NCI-H345 treated with DMSO at 0.1 percent for 48 hours (cell line): ENCODE measurements at regions not wholly inside any gene's neighbourhood (a gene's known extent, or its start where the extent isn't known, plus 50 kb on each side); places are given as distances from the start of the nearest gene placed in this dataset.
"Not testable (repeated sequence)": the region's sequence is repeated elsewhere in the genome, so short reads cannot be mapped to it uniquely, and the experiment has no call there.

Experiments
- DNase-seq: peaks from one replicate; lab custom pipeline; 2025; ENCODE audit not compliant: unreplicated experiment; lab: John Stamatoyannopoulos, UW

DNA sequence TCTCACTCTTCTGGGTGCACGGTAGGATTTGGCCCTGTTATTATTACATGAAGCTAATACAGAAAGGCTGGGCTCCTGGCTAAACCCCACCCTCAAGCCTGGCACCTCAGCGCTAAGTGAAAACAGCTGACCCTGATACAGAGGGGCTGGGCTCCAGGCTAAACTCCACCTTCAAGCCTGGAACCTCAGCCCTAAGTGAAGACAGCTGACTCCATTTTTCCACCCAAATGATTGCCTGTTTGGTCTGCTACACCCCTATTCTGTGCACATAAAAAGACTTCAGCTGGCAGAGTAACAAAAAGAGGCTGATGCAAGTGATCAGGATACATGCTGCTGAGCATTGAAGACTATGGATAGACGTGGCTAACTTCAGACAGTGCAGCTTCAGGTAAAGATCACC, 148.4 kb upstream of the CLINT1 start:
- no peak for DNase-seq

DNA sequence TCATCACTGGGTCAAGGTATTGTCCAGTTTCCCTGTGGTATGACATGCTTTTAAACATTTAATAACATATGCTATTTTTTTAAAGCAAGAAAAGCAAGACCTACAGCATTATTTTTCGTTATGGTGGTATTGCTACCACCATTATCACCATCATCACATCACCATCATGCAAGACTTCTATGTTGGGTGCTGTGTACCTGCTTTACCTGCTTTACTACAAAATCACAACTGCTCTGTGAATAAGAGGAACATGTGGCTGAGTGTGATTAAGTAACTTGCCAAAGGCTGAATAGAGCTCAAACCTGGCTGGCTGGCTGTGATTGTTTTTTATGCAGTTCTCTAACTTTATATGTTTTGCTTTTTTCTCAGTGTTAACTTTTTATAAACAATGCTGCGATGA, 140.8 kb upstream of the CLINT1 start:
- no peak for DNase-seq

DNA sequence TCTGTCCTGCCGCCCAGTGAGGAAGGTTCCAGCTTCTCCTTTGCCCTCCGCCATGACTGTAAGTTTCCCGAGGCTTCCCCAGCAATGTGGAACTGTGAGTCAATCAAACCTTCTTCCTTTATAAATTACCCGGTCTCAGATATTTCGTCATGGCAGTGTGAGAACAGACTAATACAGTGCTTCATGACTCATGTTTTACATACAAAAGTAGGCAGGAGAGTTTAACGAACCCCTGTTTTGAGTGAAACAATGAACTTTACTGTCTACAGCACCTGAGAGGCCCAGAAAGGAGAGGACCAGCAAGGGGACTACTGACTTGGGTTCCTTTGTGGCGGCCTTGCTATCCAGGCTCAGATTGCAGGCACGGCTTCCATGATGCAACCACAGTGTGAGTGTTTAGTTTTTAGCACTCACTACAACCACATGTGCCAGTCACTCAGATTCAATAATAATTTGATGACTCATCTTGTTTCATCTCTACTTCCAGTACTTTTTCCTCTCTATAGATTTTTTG, 139.1 kb upstream of the CLINT1 start:
- no peak for DNase-seq

DNA sequence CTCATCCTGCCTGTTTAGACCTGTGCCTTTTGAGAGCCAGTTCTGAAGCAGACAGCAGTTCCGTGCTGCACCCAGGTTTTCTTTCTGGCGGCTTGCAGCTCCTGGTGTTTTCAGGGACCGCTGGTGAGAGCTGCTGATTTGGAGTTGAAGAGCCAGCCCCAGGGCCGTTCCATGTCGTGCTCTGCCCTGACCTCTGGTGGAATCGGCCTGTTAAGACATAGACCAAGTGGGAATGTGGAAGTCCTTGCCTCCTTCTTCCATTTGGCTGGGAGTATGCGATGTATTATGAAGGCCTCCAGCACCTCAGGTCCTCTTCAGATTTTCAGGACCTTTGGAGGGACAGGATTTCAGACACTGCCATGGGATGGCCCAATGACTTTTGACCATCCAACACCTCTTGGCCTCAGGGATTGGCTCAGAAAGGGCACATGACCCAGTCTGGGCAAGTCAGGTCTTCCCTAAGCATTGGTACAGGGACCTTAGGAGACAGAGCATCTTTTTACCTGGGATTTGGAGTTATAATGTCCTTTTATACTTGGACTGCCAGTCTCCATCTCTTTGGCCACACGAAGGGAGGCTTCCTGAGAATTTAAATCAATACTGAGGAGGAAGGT, 136.1 kb upstream of the CLINT1 start:
- peak; percentile 25 for DNase-seq

DNA sequence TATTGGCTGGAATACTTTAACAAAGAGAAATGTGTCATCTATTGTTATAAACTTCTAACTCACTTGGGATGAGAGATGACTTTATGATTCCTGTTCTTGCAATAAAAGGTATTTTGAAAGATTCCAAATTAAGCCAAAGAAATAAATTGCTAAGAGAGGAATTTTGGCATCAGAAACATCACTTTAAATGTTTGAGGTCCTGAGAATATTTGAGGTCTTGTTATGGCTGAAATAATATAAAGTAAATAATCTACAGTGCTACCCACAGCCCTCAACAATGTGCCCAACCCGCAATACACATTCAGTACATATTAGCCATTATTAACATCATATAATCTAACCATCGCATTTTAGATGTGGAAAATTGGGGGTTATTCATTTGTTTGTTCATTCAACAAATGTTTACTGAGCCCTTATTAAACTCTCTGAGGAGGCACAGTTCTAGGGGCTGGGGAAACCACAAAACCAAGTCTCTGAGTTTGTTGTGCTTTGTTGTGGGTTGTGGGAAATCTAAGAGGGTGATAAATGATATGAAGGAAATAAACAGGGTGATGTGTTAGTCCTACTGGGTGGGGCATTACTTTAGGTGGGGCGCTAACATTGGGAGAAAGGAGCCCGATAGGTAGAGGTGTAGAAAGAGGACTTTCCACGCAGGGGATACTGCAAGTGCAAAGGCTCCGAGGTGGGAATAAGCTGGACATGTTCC, 135.2 kb upstream of the CLINT1 start:
- no peak for DNase-seq

DNA sequence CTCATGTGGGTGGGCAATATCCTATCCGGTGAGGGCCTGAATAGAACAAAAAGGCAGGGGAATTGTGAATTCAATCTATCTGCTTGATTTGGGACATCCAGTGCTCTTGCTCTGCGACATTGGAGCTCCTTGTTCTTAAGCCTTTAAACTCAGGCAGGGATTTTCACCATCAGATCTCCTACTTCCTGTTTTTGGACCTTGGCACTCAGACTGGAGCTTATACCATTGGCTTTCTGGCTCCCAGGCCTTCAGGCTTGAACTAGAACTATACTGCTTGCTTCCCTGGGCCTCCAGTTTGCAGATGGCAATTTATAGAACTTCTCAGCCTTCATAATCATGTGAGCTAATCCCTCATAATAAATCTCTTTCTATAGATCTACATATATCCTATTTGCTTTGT, 134.3 kb upstream of the CLINT1 start:
- DNase-seq: no peak

DNA sequence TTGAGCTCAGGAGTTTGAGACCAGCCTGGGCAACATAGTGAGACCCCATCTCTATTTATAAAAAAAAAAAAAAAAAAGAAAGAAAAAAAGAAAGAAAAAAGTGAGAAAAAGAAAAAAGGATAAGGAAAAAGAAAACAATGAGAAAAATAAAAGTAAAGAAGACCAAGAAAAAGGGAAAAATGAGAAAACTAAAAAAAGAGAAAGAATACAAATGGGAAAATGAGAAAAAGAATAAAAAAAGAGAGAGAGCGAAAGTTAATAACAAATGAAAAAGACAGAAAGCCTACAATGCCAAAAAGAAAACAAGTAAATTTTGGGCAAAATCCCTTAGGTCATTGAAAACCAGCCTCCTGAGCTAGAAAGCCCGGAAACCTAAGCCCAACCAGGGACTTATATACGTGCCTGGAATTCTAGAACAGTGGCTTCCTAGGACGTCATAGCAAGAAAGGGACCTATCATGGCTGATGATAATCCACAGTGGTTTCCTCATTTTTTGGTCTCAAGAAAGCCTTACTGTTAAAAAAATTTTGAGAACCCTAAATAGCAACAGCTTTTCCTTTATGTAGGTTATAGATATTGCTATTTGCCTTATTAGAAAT, 131.7 kb upstream of the CLINT1 start:
- no peak for DNase-seq

DNA sequence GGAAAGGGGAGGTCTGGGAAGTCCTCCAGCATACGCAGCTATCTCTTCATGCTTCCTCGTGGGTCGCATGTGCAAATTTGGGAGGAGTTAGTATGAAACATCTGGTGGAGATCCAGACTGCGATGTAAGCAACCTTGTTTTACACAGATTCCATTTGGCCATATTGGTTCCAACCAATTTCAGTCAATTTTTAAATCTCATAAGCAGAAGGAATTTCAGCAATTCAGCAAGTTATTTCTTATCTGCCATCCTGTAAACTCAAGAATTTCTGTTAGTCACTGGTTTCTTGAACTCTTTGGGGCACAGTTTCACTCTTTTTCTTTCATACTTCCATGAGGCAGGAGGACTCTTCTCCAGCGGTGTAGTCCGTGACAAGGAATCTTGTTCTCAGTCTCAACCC, 130.4 kb upstream of the CLINT1 start:
- DNase-seq: no peak

DNA sequence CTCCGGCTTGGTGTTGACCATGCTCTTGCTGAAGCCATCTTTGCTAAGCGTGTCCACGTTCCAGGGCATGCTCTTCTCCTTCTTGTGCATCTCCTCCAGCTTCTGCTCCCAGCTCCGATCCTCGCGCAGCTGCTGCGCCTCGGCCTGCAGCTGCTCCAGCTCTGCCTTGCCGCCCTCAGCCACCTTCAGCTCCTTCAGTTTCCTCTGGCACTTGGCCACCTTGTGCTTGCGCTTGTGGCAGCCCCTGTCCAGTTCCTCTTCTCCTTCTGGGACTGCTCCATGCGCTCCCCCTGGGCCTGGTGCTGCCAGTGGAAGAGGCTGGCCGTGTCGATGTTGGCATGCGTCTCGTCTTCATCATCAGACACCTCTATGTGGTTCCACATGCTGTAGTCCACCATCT, 128.3 kb upstream of the CLINT1 start:
- no peak for DNase-seq

DNA sequence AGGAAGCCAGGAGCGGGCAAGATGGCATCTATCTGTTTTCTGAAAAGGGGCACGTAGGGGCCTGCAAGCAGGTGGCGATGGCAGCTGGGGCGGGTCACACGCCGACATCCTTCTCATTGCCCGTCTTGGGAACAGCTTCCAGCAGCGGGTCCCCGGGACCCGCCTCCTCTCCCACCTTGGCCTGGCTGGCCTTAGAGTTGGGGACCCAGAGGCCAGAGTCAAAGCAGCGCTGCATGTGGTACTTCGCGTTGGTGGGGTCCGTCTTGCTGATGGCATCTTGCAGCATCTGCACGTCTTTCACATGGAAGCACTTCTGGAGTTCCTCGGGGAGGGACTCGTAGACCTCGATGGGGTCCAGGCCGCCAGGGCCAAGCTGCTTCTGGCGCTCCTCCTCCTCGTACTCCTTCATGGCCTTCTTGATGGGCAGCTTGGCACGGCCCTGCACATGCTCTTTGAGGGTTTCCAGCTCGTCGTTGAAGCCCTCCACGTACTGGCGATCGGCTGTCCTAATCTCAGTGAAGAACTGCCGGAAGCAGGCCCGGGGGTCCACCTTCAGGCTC, 127.6 kb upstream of the CLINT1 start:
- no peak for DNase-seq

DNA sequence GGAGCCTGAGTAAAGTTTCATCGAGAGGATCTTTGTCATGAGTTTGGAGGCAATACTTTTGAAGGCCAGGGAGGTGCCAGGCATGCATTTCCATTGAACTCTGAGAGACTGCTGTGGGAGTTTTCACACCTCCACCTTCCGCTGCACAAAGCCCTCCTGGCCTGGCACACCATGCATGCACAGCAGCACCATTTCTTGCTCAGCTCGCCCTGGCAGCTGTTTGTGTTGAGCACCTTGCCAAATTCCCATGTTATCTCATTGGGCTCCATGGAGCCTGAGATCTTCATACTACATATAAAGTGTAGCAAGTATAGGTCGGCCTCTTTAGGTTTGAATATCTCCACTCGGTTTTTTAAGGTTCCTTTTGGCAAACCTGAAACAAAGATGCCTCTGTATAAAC, 125.7 kb upstream of the CLINT1 start:
- no peak for DNase-seq

DNA sequence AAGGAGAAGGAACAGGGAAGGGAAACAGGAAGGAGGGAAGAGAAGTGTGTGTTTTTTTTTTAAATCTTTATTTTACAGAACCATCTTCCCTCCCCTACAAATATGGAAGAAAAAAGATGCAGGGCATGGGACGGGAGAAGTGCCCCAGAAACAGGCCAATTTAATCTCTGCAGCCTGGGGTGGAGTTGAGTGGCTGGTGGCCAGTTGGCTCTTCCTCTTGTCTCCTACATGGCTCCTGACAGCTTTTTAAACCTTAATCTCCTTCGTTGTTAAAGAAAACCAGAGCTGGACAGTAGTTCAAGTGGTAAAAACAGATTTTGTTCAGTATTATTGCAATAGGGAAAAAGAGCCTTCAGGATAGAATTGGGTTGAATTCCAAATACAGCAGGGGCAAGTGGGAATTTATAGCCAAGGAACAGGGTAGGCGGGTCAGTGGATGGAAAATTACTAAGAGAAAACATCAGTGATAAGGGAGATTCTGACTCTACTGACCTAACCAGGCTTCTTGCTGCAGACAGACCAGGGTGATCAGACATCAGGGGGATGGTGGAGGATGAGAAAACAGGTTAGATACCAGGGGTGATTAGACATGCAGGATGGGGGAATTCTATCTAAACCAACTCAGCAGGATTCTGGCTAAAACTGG, 125.1 kb upstream of the CLINT1 start:
- DNase-seq: no peak

DNA sequence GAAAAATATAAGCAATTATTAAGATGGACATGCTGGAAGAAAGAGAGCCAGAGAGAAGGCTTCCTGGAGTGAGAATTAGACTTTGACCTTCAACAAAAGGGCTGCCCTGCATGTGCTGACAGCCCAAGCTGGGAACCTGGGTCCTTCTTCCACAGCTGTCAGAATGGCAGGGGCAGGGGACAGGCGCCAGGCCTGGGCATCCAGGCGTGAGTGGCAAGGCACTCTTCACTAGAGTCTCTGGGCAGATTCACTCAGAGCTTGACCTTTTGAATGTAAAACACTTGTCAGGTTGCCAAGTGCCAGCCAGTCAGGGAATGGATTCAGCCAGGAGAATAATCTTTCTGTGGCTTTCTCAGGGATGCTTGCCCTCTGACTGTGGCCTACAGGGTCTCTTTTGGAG, 119.1 kb upstream of the CLINT1 start:
- DNase-seq: no peak

DNA sequence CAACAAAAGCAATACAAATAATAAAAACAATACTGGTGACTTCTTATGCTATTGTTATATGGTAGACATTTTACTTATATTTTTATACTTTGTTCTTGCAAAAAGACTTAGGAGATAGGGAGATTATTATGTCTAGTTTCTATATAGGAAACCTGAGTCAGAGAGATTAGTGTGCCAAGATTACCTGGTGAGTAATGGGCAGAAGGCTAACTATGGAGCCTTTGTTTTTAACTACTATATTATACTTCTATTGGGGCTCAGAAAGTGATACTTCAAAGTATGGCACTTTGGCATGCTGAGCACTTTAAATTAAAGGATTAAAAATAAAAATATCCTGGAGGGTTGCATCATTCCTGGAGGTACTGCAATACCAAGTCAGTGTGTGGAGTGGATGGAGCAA, 117.5 kb upstream of the CLINT1 start:
- no peak for DNase-seq

DNA sequence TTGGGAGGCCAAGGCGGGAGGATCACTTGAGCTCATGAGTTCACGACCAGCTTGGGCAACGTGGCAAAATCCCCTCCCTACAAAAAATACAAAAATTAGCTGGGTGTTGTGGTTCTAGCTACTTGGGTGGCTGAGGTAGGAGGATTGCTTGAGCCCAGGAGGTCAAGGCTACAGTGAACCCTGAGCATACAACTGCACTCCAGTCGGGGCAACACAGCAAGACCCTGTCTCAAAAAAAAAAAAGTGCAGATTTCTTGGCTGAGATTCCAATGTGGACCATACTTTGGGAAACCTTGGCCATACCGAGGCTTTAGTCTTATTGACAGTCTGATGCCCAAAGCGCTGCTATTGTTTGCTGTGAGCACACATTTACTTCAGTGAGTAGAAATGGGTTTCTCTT, 113.6 kb upstream of the CLINT1 start:
- no peak for DNase-seq

DNA sequence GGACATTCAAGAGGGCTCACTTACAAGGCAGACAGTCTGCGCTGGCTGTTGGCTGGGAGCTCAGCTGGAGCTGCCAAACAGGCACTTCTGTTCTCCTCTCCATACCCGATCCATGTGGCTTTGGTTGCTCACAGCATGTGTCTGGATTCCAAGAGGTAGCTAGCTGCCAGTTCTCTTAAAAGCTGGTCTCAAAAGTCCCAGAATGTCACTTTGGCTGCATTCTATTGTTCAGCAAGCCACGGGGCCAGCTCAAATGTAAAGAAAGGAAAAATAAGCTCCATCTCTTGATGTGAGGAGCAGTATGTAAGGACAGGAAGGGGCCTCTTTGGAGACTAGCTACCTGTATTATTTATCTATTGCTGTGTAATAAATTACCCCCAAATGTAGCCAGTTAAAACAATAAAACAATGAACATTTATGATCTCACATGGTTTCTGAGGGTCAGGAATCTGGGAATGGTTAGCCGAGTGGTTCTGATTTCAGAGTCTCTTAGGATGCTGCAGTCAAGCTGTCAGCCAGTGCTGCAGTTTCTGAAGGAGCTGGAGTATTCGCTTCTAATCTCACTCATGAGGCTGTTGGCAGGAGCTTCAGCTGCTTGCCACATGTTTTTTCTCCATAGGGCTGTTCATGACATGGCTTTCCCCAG, 112.7 kb upstream of the CLINT1 start:
- peak; percentile 53 for DNase-seq

DNA sequence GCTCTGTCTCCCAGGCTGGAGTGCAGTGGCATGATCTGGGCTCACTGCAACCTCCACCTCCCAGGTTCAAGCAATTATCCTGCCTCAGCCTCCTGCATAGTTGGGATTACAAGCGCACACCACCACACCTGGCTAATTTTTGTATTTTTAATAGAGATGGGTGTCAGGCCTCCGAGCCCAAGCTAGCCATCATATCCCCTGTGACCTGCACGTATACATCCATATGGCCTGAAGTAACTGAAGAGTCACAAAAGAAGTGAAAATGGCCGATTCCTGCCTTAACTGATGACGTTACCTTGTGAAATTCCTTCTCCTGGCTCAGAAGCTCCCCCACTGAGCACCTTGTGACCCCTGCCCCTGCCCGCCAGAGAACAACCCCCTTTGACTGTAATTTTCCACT, 109.6 kb upstream of the CLINT1 start:
- not testable (repeated sequence) for DNase-seq

DNA sequence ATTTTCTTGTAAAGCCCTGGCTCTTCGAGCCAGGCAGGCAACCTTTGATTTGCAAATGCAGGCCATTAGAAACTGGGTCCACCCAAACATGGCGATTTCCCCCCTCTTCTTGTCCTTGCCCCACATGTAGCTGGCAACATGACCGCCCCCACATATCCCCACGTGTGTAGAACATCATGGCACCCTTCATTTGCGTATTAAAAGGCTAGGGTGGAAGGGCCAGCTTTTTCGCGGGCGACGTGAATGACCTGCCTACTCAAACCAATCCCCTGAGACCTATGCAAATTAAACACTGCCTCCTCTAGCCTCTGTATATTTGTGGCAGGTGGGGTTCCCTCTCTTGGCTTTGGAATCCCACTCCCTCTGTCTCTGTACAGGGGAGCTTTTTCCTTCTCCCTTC, 107.0 kb upstream of the CLINT1 start:
- DNase-seq: no peak

DNA sequence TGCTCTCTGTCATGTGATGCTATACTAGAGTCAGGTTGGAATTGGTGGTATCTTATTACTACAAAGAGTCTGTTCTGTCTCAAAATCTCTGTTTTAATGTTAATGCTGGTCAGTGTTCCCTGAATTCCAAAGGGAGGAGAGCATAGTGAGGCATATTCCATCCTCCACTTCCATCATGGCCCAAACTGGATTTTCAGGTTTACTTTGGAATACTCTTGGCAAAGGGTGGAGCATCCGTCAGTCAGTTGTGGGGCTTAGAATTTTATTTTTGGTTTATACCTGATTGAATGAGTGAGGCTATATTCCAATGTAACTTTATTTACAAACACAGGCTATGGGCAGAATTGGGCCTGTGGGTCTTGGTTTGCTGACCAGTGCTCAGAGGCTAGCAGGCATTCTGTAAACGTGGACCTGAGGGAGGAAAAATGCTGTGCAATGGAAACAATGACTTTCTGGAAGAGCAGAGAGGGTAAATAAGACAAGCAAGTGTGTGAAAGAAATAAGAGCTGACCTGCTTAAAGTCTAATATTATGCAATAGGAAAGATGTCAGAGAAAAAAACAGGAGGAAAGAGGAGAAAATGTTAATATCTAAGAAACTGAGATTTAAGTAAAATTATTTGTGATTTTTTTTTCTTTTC, 106.2 kb upstream of the CLINT1 start:
- no peak for DNase-seq

DNA sequence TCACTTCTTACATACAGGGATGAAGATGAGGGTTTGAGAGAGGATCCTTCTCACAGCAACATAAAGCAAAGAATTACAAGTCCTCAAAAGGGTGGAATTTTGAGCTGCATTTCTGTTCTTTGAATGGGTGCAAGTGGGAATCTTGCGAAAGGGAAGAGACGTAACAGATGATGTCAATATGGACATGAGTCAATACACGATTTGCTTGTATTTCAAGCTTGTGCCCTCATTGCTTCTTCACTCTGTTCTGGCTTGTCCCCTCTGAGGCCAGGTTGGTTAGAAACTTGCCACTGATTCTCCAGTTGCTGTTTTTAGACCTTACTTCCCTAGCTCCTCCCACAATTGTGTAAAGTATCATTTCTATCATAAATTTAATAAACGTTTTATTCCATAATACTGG, 104.8 kb upstream of the CLINT1 start:
- DNase-seq: no peak

DNA sequence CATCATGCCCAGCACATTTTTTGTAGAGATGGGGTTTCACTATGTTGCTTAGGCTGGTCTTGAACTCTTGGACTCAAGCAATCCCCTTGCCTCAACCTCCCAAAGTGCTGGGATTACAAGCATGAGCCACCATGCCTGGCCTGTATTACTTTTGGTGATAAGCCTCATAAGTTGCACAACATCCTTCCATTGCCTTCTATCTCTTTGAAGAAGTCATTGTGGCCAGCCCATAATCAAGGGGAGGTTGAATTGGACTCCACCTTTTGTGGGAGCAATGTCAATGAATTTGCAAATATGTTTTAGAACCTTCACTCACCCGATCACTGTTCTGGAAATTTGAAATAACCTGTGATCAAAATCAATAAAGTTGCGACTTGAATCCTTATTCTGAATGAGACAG, 104.3 kb upstream of the CLINT1 start:
- no peak for DNase-seq
